Activated naive CD8-positive, alpha-beta T cell treated with anti-CD3 and anti-CD28 coated beads for 36 hours (primary cell): ENCODE measurements at regions not wholly inside any gene's neighbourhood (a gene's known extent, or its start where the extent isn't known, plus 50 kb on each side); places are given as distances from the start of the nearest gene placed in this dataset.
"Not testable (repeated sequence)": the region's sequence is repeated elsewhere in the genome, so short reads cannot be mapped to it uniquely, and the experiment has no call there.

ENCODE experiments used
- DNase-seq: peaks from one replicate; pipeline ENCODE4 v3.0.0; 2021
- H3K27ac Mint-ChIP-seq: one replicate; pipeline ENCODE4 v1.8.0; 2022; ENCODE audit warnings: mild to moderate bottlenecking, moderate library complexity, mixed read lengths
- H3K27me3 Mint-ChIP-seq: one replicate; pipeline ENCODE4 v1.8.0; 2022; ENCODE audit warnings: mild to moderate bottlenecking, mixed read lengths
- H3K36me3 Mint-ChIP-seq: one replicate; pipeline ENCODE4 v1.8.0; 2021; ENCODE audit warnings: mild to moderate bottlenecking, mixed read lengths
- H3K4me1 Mint-ChIP-seq: one replicate; pipeline ENCODE4 v1.8.0; 2021; ENCODE audit warnings: mixed read lengths
- H3K4me3 Mint-ChIP-seq: one replicate; pipeline ENCODE4 v1.8.0; 2022; ENCODE audit warnings: mild to moderate bottlenecking, moderate library complexity, mixed read lengths
- H3K9me3 Mint-ChIP-seq: one replicate; pipeline ENCODE4 v1.8.0; 2022; ENCODE audit warnings: mixed read lengths

DNA sequence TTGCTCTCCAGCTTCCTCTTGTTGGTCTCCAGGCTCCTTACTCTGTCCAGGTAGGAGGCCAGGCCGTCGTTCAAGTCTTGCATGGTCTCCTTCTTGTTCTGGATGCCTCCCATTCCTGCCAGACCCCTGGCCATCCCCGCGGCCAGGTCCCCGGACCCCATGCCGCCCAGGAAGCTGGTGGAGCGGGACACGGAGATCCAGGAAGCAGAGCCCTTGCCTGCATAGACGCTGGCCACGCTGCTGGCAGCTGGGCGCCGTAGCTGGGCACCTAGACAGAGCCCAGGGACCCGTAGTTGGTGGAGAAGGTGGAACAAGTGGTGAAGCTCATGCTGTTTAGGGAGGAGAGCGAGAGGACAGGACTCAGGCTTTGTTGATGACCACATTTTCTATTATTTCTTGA lies 1584.0 kb upstream of the ACO1 start:
- Mint-ChIP-seq H3K9me3 (no peaks in the 10 kb centered on the region), H3K27ac (no peak overlapping the region), H3K4me3 (no peak overlapping the region), H3K27me3 (no peaks in the 10 kb centered on the region), H3K36me3 (no peaks in the 10 kb centered on the region), H3K4me1 (no peaks in the 10 kb centered on the region)
- no peak for DNase-seq

DNA sequence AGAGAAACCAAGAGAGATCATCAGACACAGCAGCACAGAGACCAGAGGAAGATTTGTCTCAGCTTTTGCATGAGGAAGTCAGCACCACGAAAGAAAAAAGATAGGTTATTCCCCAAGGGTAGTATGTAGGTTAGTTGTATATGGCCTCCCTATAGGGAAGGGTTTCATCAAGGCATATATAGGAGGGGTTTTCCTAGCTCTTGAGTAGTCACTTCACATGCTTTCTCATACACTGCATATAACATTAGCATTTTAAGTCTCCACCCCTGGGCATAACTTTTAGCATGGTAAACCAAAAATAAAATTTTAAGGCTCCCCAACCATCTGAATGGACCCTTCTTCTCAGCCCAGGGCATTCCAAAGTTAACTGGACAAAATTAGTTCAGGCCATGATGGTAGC lies 1571.6 kb upstream of the ACO1 start:
- no peaks in the 10 kb centered on the region for H3K27me3 Mint-ChIP-seq
- no peak overlapping the region for H3K27ac Mint-ChIP-seq
- H3K4me3 Mint-ChIP-seq: no peak overlapping the region
- no peak for DNase-seq
- H3K9me3 Mint-ChIP-seq: no peaks in the 10 kb centered on the region
- no peaks in the 10 kb centered on the region for H3K36me3 Mint-ChIP-seq
- H3K4me1 Mint-ChIP-seq: no peaks in the 10 kb centered on the region

DNA sequence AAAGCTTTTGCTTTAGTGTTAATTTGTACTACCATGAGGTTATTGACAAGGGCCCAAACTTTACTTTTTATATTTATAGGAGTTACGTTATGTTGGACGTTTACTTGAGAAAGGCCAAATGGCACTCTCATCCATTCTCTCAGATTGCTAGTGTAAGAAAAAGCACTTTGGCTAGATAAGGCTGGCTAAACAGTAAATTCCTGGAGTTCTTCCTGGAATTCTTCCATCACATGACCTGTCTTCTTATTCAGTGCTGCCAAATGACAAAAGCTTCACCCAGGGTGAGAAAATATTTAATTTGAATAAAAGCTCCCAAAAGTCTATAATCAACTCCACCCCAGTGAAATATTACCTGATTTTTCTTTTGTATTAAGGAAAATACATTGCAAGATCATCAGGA lies 1568.9 kb upstream of the ACO1 start:
- H3K27ac Mint-ChIP-seq: no peak overlapping the region
- no peaks in the 10 kb centered on the region for H3K36me3 Mint-ChIP-seq
- H3K4me1 Mint-ChIP-seq: no peaks in the 10 kb centered on the region
- no peaks in the 10 kb centered on the region for H3K9me3 Mint-ChIP-seq
- H3K27me3 Mint-ChIP-seq: no peaks in the 10 kb centered on the region
- DNase-seq: no peak
- H3K4me3 Mint-ChIP-seq: no peak overlapping the region

- Mint-ChIP-seq H3K27ac (no peak overlapping the region), H3K36me3 (no peaks in the 10 kb centered on the region), H3K4me1 (no peaks in the 10 kb centered on the region), H3K9me3 (no peaks in the 10 kb centered on the region), H3K27me3 (no peaks in the 10 kb centered on the region), H3K4me3 (no peak overlapping the region)
- DNase-seq: no peak
Observed at GRCh38 chr9:30845136-30845535, 1539.3 kb upstream of the ACO1 start.

GRCh38 chr9:30846651-30847050 lies 1537.8 kb upstream of the ACO1 start:
- no peaks in the 10 kb centered on the region for H3K4me1 Mint-ChIP-seq
- no peak for DNase-seq

GRCh38 chr9:30851600-30851999 lies 1532.8 kb upstream of the ACO1 start:
- DNase-seq: no peak
- no peak overlapping the region for H3K27ac Mint-ChIP-seq
- H3K4me1 Mint-ChIP-seq: no peaks in the 10 kb centered on the region

More at GRCh38 chr9:30846651-30847050, 1537.8 kb upstream of the ACO1 start:
- Mint-ChIP-seq H3K36me3 (no peaks in the 10 kb centered on the region), H3K27me3 (no peaks in the 10 kb centered on the region), H3K4me3 (no peak overlapping the region), H3K27ac (no peak overlapping the region), H3K9me3 (no peaks in the 10 kb centered on the region)

DNA sequence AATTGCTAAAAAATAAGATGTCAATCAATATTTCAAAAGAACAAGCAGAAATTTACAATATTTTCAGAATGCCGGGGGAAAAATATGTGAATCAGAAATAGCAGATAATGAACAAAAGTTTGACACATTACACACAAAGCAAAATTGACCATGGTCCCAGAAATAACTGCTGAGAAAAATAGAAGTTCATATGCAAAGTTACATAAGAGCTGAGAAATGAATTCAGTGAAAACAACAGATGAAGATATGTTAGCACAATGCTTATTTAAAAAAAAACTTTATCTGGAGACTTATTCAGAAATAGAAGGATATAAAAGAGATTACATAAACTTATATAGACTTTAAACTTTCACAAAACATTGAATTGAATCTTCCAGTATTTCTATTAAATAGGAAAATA lies 1483.7 kb upstream of the ACO1 start:
- no peaks in the 10 kb centered on the region for H3K4me1 Mint-ChIP-seq
- no peaks in the 10 kb centered on the region for H3K9me3 Mint-ChIP-seq
- H3K27ac Mint-ChIP-seq: no peak overlapping the region
- no peaks in the 10 kb centered on the region for H3K36me3 Mint-ChIP-seq
- H3K27me3 Mint-ChIP-seq: no peaks in the 10 kb centered on the region
- no peak for DNase-seq
- no peak overlapping the region for H3K4me3 Mint-ChIP-seq

More at GRCh38 chr9:30851600-30851999, 1532.8 kb upstream of the ACO1 start:
- Mint-ChIP-seq H3K36me3 (no peaks in the 10 kb centered on the region), H3K4me3 (no peak overlapping the region), H3K27me3 (no peaks in the 10 kb centered on the region), H3K9me3 (no peaks in the 10 kb centered on the region)

DNA sequence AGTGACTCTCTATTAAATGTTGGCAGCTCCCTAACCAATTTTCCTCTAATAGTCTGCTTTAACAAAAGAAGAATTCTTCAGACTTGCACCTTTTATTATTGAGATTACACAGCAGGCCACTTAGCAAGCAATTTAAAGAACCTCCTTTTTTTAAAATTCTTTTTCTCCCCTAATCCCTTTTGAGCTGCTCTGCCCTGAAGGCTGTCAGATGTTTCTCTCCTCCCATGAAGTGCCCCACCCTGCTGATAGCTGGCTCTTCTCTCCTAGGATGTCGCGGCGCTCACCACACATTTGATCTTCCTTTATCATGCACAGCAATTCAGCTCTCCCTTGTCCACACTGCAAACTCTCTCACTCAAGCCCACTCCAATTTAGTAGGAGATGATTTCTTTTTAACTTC lies 1471.1 kb upstream of the ACO1 start:
- no peak overlapping the region for H3K4me3 Mint-ChIP-seq
- no peak for DNase-seq
- H3K36me3 Mint-ChIP-seq: no peaks in the 10 kb centered on the region
- no peaks in the 10 kb centered on the region for H3K9me3 Mint-ChIP-seq
- H3K27ac Mint-ChIP-seq: no peak overlapping the region
- H3K4me1 Mint-ChIP-seq: no peaks in the 10 kb centered on the region
- no peaks in the 10 kb centered on the region for H3K27me3 Mint-ChIP-seq

GRCh38 chr9:30915451-30915850 lies 1469.0 kb upstream of the ACO1 start:
- H3K27me3 Mint-ChIP-seq: no peaks in the 10 kb centered on the region
- H3K9me3 Mint-ChIP-seq: no peaks in the 10 kb centered on the region
- no peak for DNase-seq
- H3K27ac Mint-ChIP-seq: no peak overlapping the region
- no peaks in the 10 kb centered on the region for H3K4me1 Mint-ChIP-seq
- H3K4me3 Mint-ChIP-seq: no peak overlapping the region
- no peaks in the 10 kb centered on the region for H3K36me3 Mint-ChIP-seq

- no peaks in the 10 kb centered on the region for H3K9me3 Mint-ChIP-seq
- H3K27ac Mint-ChIP-seq: no peak overlapping the region
- H3K27me3 Mint-ChIP-seq: peaks cover 3% of the 10 kb centered on the region
- H3K4me1 Mint-ChIP-seq: no peaks in the 10 kb centered on the region
- H3K4me3 Mint-ChIP-seq: no peak overlapping the region
- DNase-seq: no peak
- no peaks in the 10 kb centered on the region for H3K36me3 Mint-ChIP-seq
Observed at GRCh38 chr9:30925126-30925525, 1459.3 kb upstream of the ACO1 start.

DNA sequence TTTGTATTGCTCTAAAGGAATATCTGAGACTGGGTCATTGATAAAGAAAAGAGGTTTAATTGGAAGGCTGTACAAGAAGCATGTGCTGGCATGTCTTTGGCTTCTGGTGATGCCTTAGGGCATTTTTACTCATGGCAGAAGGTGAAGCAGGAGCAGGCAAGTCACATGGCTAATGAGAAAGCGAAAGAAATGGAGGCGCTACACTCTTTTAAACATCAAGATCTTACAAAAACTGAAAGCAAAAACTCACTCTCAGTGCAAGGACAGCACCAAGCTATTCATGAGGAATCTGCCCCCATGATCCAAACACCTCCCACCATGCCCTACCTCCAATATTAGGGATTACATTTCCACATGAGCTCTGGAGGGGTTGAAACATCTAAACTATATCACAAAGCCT lies 1458.8 kb upstream of the ACO1 start:
- no peak for DNase-seq
- no peaks in the 10 kb centered on the region for H3K36me3 Mint-ChIP-seq
- no peaks in the 10 kb centered on the region for H3K9me3 Mint-ChIP-seq
- H3K4me1 Mint-ChIP-seq: no peaks in the 10 kb centered on the region
- peaks cover 3% of the 10 kb centered on the region for H3K27me3 Mint-ChIP-seq
- no peak overlapping the region for H3K27ac Mint-ChIP-seq
- H3K4me3 Mint-ChIP-seq: no peak overlapping the region

- no peaks in the 10 kb centered on the region for H3K9me3 Mint-ChIP-seq
- no peaks in the 10 kb centered on the region for H3K4me1 Mint-ChIP-seq
- H3K36me3 Mint-ChIP-seq: no peaks in the 10 kb centered on the region
- no peak overlapping the region for H3K4me3 Mint-ChIP-seq
- peaks cover 3% of the 10 kb centered on the region for H3K27me3 Mint-ChIP-seq
- DNase-seq: no peak
- H3K27ac Mint-ChIP-seq: no peak overlapping the region
Observed at GRCh38 chr9:30928045-30928444, 1456.4 kb upstream of the ACO1 start.

GRCh38 chr9:30932226-30932625 lies 1452.2 kb upstream of the ACO1 start:
- H3K4me3 Mint-ChIP-seq: no peak overlapping the region
- H3K27me3 Mint-ChIP-seq: no peaks in the 10 kb centered on the region
- H3K4me1 Mint-ChIP-seq: no peaks in the 10 kb centered on the region
- no peaks in the 10 kb centered on the region for H3K9me3 Mint-ChIP-seq
- no peaks in the 10 kb centered on the region for H3K36me3 Mint-ChIP-seq
- DNase-seq: no peak
- H3K27ac Mint-ChIP-seq: no peak overlapping the region

- no peaks in the 10 kb centered on the region for H3K27me3 Mint-ChIP-seq
- H3K9me3 Mint-ChIP-seq: no peaks in the 10 kb centered on the region
- no peaks in the 10 kb centered on the region for H3K36me3 Mint-ChIP-seq
- no peaks in the 10 kb centered on the region for H3K4me1 Mint-ChIP-seq
- no peak for DNase-seq
- H3K27ac Mint-ChIP-seq: no peak overlapping the region
- H3K4me3 Mint-ChIP-seq: no peak overlapping the region
Observed at GRCh38 chr9:30935730-30936129, 1448.7 kb upstream of the ACO1 start.

DNA sequence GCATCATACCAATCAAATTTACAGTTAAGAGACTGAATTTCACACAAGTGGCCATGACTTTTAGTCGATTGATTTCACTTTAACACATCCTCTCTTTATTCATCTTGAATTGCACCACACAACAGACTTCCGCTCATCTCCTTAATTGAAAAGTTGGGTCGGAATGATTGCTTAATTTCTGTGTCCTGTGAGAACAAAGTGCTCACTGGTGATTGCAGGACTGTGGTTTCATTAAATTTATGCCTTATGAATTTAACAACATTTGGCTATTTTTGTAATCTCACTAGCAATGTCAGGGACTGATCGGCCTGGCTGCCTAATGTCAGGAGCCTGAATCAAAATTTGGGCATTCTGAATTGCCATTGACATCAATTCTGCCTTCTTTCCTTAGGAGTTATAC lies 1447.3 kb upstream of the ACO1 start:
- no peak overlapping the region for H3K27ac Mint-ChIP-seq
- H3K4me1 Mint-ChIP-seq: no peaks in the 10 kb centered on the region
- H3K27me3 Mint-ChIP-seq: no peaks in the 10 kb centered on the region
- H3K4me3 Mint-ChIP-seq: no peak overlapping the region
- no peak for DNase-seq
- H3K9me3 Mint-ChIP-seq: no peaks in the 10 kb centered on the region
- no peaks in the 10 kb centered on the region for H3K36me3 Mint-ChIP-seq

- not testable (repeated sequence) for H3K27ac Mint-ChIP-seq
Observed at GRCh38 chr9:30942852-30943251, 1441.6 kb upstream of the ACO1 start.

More at GRCh38 chr9:30942852-30943251, 1441.6 kb upstream of the ACO1 start:
- H3K27me3 Mint-ChIP-seq, DNase-seq, H3K4me1 Mint-ChIP-seq, H3K9me3 Mint-ChIP-seq, H3K36me3 Mint-ChIP-seq, H3K4me3 Mint-ChIP-seq: not testable (repeated sequence)
